ENCODE measurements at regions not wholly inside any gene's neighbourhood (a gene's known extent, or its start where the extent isn't known, plus 50 kb on each side); places are given as distances from the start of the nearest gene placed in this dataset.
A peak's percentile ranks its signal among the peaks of the same experiment; 100 is the strongest.

- no peak for DNase-seq
Observed at GRCh38 chr1:198906739-198907422, 268.0 kb downstream of the PTPRC start.

- no peak for DNase-seq
Observed at GRCh38 chr1:198907423-198907746, 268.5 kb downstream of the PTPRC start.

GRCh38 chr1:198908995-198909394 lies 270.2 kb downstream of the PTPRC start:
- DNase-seq = no peak

GRCh38 chr1:198909973-198910372 lies 271.1 kb downstream of the PTPRC start:
- DNase-seq = no peak

- DNase-seq = no peak
Observed at GRCh38 chr1:198910816-198911215, 272.0 kb downstream of the PTPRC start.

GRCh38 chr1:198912046-198912445 lies 273.2 kb downstream of the PTPRC start:
- no peak for DNase-seq

- DNase-seq = no peak
Observed at GRCh38 chr1:198913667-198914066, 274.8 kb downstream of the PTPRC start.

- no peak for DNase-seq
Observed at GRCh38 chr1:198915327-198916231, 276.7 kb downstream of the PTPRC start.

GRCh38 chr1:198917226-198917625 lies 278.4 kb downstream of the PTPRC start:
- no peak for DNase-seq

- DNase-seq = no peak
Observed at GRCh38 chr1:198918920-198919319, 280.1 kb downstream of the PTPRC start.

GRCh38 chr1:198919667-198920398 lies 281.0 kb downstream of the PTPRC start:
- DNase-seq = no peak

GRCh38 chr1:198922638-198923430 lies 284.0 kb downstream of the PTPRC start:
- no peak for DNase-seq

- no peak for DNase-seq
Observed at GRCh38 chr1:198923993-198924392, 285.2 kb downstream of the PTPRC start.

GRCh38 chr1:198925567-198925966 lies 286.7 kb downstream of the PTPRC start:
- no peak for DNase-seq

- no peak for DNase-seq
Observed at GRCh38 chr1:198927129-198927528, 288.3 kb downstream of the PTPRC start.

- DNase-seq = no peak
Observed at GRCh38 chr1:198929111-198929604, 290.3 kb downstream of the PTPRC start.

- DNase-seq = peak in 1 of 2 experiments; percentile 0
Observed at GRCh38 chr1:198929961-198930599, 291.2 kb downstream of the PTPRC start.

GRCh38 chr1:198932351-198932991 lies 293.6 kb downstream of the PTPRC start:
- DNase-seq = no peak

GRCh38 chr1:198933515-198934222 lies 294.8 kb downstream of the PTPRC start:
- DNase-seq = no peak

GRCh38 chr1:198934426-198934825 lies 295.6 kb downstream of the PTPRC start:
- DNase-seq = no peak

- DNase-seq = no peak
Observed at GRCh38 chr1:198934901-198935305, 296.1 kb downstream of the PTPRC start.

Measured in NCI-H187 (cell line).